H9 (cell line): ENCODE measurements at regions not wholly inside any gene's neighbourhood (a gene's known extent, or its start where the extent isn't known, plus 50 kb on each side); places are given as distances from the start of the nearest gene placed in this dataset.

Source experiments
- DNase-seq: peaks from one replicate; pipeline ENCODE4 v3.0.0-alpha.2; 2017
- H2AFZ ChIP-seq: one replicate; pipeline ENCODE4 v1.6.1; 2013; ENCODE audit warnings: mild to moderate bottlenecking, low read length, control low read depth, moderate library complexity
- H2AK5ac ChIP-seq: 2 replicates; pipeline ENCODE4 v1.6.1; 2013; ENCODE audit warnings: low read length, control low read depth, mixed read lengths; ENCODE audit not compliant: insufficient read length
- H2BK120ac ChIP-seq: one replicate; pipeline ENCODE4 v1.6.1; 2013; ENCODE audit warnings: low read depth, mild to moderate bottlenecking, low read length, control low read depth, inconsistent platforms; ENCODE audit not compliant: poor library complexity, severe bottlenecking
- H2BK12ac ChIP-seq: 2 replicates; pipeline ENCODE4 v1.6.1; 2013; ENCODE audit warnings: low read length, control low read depth, mixed read lengths, low read depth; ENCODE audit not compliant: insufficient read length
- H2BK15ac ChIP-seq: 2 replicates; pipeline ENCODE4 v1.6.1; 2013; ENCODE audit warnings: low read depth, low read length, control low read depth
- H2BK20ac ChIP-seq: one replicate; pipeline ENCODE4 v1.6.1; 2013; ENCODE audit warnings: low read depth, mild to moderate bottlenecking, low read length, control low read depth, inconsistent platforms; ENCODE audit not compliant: poor library complexity, severe bottlenecking
- H2BK5ac ChIP-seq: 2 replicates; pipeline ENCODE4 v1.6.1; 2013; ENCODE audit warnings: low read length, control low read depth, mixed read lengths; ENCODE audit not compliant: insufficient read length
- H3K14ac ChIP-seq: 2 replicates; pipeline ENCODE4 v1.6.1; 2013; ENCODE audit warnings: low read length, control low read depth; ENCODE audit not compliant: insufficient read depth
- H3K18ac ChIP-seq: 2 replicates; pipeline ENCODE4 v1.6.1; 2013; ENCODE audit warnings: low read depth, mild to moderate bottlenecking, mixed read lengths, low read length, control low read depth; ENCODE audit not compliant: insufficient read length
- H3K23ac ChIP-seq: 2 replicates; pipeline ENCODE4 v1.6.1; 2013; ENCODE audit warnings: low read length, control low read depth, mixed read lengths, low read depth; ENCODE audit not compliant: insufficient read length
- H3K23me2 ChIP-seq: 2 replicates; pipeline ENCODE4 v1.6.1; 2013; ENCODE audit warnings: low read depth, mild to moderate bottlenecking, mixed read lengths, low read length, control low read depth; ENCODE audit not compliant: insufficient read length, poor library complexity, severe bottlenecking
- H3K27ac ChIP-seq: 2 replicates; pipeline ENCODE4 v1.5.1; 2013; ENCODE audit warnings: low read length, control low read depth, mixed read lengths, low read depth; ENCODE audit not compliant: insufficient read length
- H3K27me3 ChIP-seq: 2 replicates; pipeline ENCODE4 v1.6.1; 2013; ENCODE audit warnings: low read length, control low read depth, inconsistent platforms; ENCODE audit not compliant: insufficient read depth
- H3K4ac ChIP-seq: 2 replicates; pipeline ENCODE4 v1.6.1; 2013; ENCODE audit warnings: low read depth, mild to moderate bottlenecking, control low read depth, inconsistent platforms, low read length, moderate library complexity
- H3K4me1 ChIP-seq: 2 replicates; pipeline ENCODE4 v1.6.1; 2013; ENCODE audit warnings: low read length, control low read depth, inconsistent platforms; ENCODE audit not compliant: insufficient read depth
- H3K4me2 ChIP-seq: 2 replicates; pipeline ENCODE4 v1.6.1; 2013; ENCODE audit warnings: low read length, control low read depth, mixed read lengths; ENCODE audit not compliant: insufficient read length, insufficient read depth
- H3K56ac ChIP-seq: 2 replicates; pipeline ENCODE4 v1.6.1; 2013; ENCODE audit warnings: low read depth, mild to moderate bottlenecking, mixed read lengths, low read length, control low read depth; ENCODE audit not compliant: insufficient read length
- H3K79me1 ChIP-seq: 2 replicates; pipeline ENCODE4 v1.6.1; 2013; ENCODE audit warnings: low read depth, mild to moderate bottlenecking, moderate library complexity, low read length, control low read depth, inconsistent platforms; ENCODE audit not compliant: insufficient read depth, poor library complexity, severe bottlenecking
- H3K79me2 ChIP-seq: 2 replicates; pipeline ENCODE4 v1.6.1; 2013; ENCODE audit warnings: low read length, control low read depth, inconsistent platforms; ENCODE audit not compliant: insufficient read depth
- H3K9ac ChIP-seq: 2 replicates; pipeline ENCODE4 v1.6.1; 2013; ENCODE audit warnings: low read length, control low read depth, mixed read lengths; ENCODE audit not compliant: insufficient read length; ENCODE audit errors: extremely low read depth
- H3K9me3 ChIP-seq: one replicate; pipeline ENCODE4 v1.6.1; 2013; ENCODE audit warnings: low read depth, low read length, inconsistent platforms; ENCODE audit not compliant: control insufficient read depth
- H3T11ph ChIP-seq: one replicate; pipeline ENCODE4 v1.6.1; 2013; ENCODE audit warnings: mild to moderate bottlenecking, low read length, control low read depth, inconsistent platforms
- H4K20me1 ChIP-seq: one replicate; pipeline ENCODE4 v1.6.1; 2013; ENCODE audit not compliant: control insufficient read depth, insufficient read length, insufficient read depth
- H4K5ac ChIP-seq: 2 replicates; pipeline ENCODE4 v1.6.1; 2013; ENCODE audit warnings: low read depth, mild to moderate bottlenecking, mixed read lengths, low read length, control low read depth; ENCODE audit not compliant: insufficient read length
- H4K8ac ChIP-seq: replicated peaks from 2 replicates; pipeline ENCODE4 v1.6.1; 2013; ENCODE audit warnings: low read length, control low read depth, mixed read lengths, low read depth; ENCODE audit not compliant: insufficient read length
- H4K91ac ChIP-seq: 2 replicates; pipeline ENCODE4 v1.6.1; 2013; ENCODE audit warnings: low read depth, mild to moderate bottlenecking, moderate library complexity, mixed read lengths, low read length, control low read depth; ENCODE audit not compliant: insufficient read length
- H3K27ac Mint-ChIP-seq, 3 experiments: 2 replicates in 2 of 3; 3 replicates in 1 of 3; pipeline ENCODE4 v1.8.0; 2020 to 2021; ENCODE audit warnings: mixed read lengths in 3 of 3, mild to moderate bottlenecking in 1 of 3, moderate library complexity in 1 of 3
- H3K27me3 Mint-ChIP-seq: 2 replicates; pipeline ENCODE4 v1.8.0; 2021; ENCODE audit warnings: low read depth, mild to moderate bottlenecking, moderate library complexity, mixed read lengths
- H3K36me3 Mint-ChIP-seq, 3 experiments: 2 replicates in 2 of 3; 3 replicates in 1 of 3; pipeline ENCODE4 v1.8.0; 2020 to 2021; ENCODE audit warnings: low read depth in 3 of 3, mixed read lengths in 3 of 3; ENCODE audit not compliant: insufficient read depth in 1 of 3
- H3K4me1 Mint-ChIP-seq, 2 experiments: 2 replicates each; pipeline ENCODE4 v1.8.0; 2020; ENCODE audit warnings: mixed read lengths in 2 of 2
- H3K4me3 Mint-ChIP-seq, 2 experiments: 2 replicates in 1 of 2; 3 replicates in 1 of 2; pipeline ENCODE4 v1.8.0; 2020 to 2021; ENCODE audit warnings: mild to moderate bottlenecking in 2 of 2, mixed read lengths in 2 of 2, moderate library complexity in 1 of 2
- H3K9me3 Mint-ChIP-seq, 2 experiments: 2 replicates in 1 of 2; 3 replicates in 1 of 2; pipeline ENCODE4 v1.8.0; 2020; ENCODE audit warnings: mild to moderate bottlenecking in 2 of 2, mixed read lengths in 2 of 2, moderate library complexity in 1 of 2
- WGBS: extraction: QIAGEN DNeasy Blood & Tissue Kit; methylation state at CpG from one replicate; pipeline ENCODE4 v1.1.7; 2013; ENCODE audit warnings: missing lambda C conversion rate, low lambda C conversion rate, mixed read lengths; ENCODE audit not compliant: insufficient read length; ENCODE audit errors: extremely low coverage; 5-methylcytosine and 5-hydroxymethylcytosine counted together
- TF ChIP-seq, protein P1 (sequence below): fragments of 200-600 bp; sonication (generic); conservative IDR thresholded peaks from 3 replicates; pipeline ENCODE4 v1.8.0; 2021; ENCODE audit warnings: antibody characterized with exemption, mild to moderate bottlenecking

DNA sequence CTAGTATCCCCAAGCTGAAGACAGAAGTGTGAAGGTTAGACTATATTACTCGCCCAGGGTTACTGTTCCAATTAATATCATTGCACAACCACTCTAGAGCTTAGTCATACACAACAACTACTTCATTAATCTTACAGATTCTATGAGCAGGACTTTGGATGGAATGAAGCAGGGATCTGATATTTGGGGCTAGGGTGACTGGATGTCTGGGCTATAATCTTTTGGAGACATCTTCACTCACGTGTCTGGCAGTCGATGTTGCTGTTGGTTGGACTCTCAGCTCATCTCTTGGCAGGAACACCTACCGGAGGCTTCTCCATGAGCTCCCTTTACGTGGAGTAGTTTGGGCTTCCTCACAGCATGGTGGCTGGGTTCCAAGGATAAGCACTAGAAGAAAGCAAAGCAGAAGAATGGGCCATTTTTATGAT, 519.2 kb upstream of the B3GALT2 start:
- no peak overlapping the region for H3K56ac ChIP-seq
- H3K18ac ChIP-seq: no peak overlapping the region
- TF ChIP-seq, protein P1, sequence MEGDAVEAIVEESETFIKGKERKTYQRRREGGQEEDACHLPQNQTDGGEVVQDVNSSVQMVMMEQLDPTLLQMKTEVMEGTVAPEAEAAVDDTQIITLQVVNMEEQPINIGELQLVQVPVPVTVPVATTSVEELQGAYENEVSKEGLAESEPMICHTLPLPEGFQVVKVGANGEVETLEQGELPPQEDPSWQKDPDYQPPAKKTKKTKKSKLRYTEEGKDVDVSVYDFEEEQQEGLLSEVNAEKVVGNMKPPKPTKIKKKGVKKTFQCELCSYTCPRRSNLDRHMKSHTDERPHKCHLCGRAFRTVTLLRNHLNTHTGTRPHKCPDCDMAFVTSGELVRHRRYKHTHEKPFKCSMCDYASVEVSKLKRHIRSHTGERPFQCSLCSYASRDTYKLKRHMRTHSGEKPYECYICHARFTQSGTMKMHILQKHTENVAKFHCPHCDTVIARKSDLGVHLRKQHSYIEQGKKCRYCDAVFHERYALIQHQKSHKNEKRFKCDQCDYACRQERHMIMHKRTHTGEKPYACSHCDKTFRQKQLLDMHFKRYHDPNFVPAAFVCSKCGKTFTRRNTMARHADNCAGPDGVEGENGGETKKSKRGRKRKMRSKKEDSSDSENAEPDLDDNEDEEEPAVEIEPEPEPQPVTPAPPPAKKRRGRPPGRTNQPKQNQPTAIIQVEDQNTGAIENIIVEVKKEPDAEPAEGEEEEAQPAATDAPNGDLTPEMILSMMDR: no peak
- DNase-seq: no peak
- H3K9me3 Mint-ChIP-seq: no peaks in the 10 kb centered on the region
- H3K4me1 ChIP-seq: no peaks in the 10 kb centered on the region
- no peak overlapping the region for H3K9ac ChIP-seq
- H3K4me1 Mint-ChIP-seq: no peaks in the 10 kb centered on the region
- H2AK5ac ChIP-seq: no peak overlapping the region
- no peak overlapping the region for H2BK12ac ChIP-seq
- H4K8ac ChIP-seq: no peak overlapping the region
- H2BK15ac ChIP-seq: no peak overlapping the region
- no peaks in the 10 kb centered on the region for H3K23me2 ChIP-seq
- no peak overlapping the region for H3K4ac ChIP-seq
- no peak overlapping the region for H2BK20ac ChIP-seq
- no peak overlapping the region for H3K23ac ChIP-seq
- H3K4me2 ChIP-seq: no peak overlapping the region
- no peaks in the 10 kb centered on the region for H3K79me2 ChIP-seq
- H3K79me1 ChIP-seq: no peaks in the 10 kb centered on the region
- H4K5ac ChIP-seq: no peak overlapping the region
- no CpG with 5 or more reads among the region's 5 CpGs for WGBS
- H4K20me1 ChIP-seq: no peaks in the 10 kb centered on the region
- H2BK120ac ChIP-seq: no peak overlapping the region
- H3K27me3 Mint-ChIP-seq: no peaks in the 10 kb centered on the region
- no peaks in the 10 kb centered on the region for H3K27me3 ChIP-seq
- no peaks in the 10 kb centered on the region for H3K9me3 ChIP-seq
- no peak overlapping the region for H3T11ph ChIP-seq
- H3K27ac Mint-ChIP-seq: no peak overlapping the region
- no peak overlapping the region for H2AFZ ChIP-seq
- no peak overlapping the region for H3K27ac ChIP-seq
- H4K91ac ChIP-seq: no peak overlapping the region
- H3K14ac ChIP-seq: no peak overlapping the region
- H2BK5ac ChIP-seq: no peak overlapping the region
- H3K4me3 Mint-ChIP-seq: no peak overlapping the region
- no peaks in the 10 kb centered on the region for H3K36me3 Mint-ChIP-seq
